ENCODE measurements at regions not wholly inside any gene's neighbourhood (a gene's known extent, or its start where the extent isn't known, plus 50 kb on each side); places are given as distances from the start of the nearest gene placed in this dataset.

- H3K27me3 ChIP-seq (ENCODE audit: insufficient read depth, low read length, poor library complexity) = no peaks in the 10 kb centered on the region
- H3K79me1 ChIP-seq (ENCODE audit: low read length) = no peaks in the 10 kb centered on the region
- no peak overlapping the region for H3K4me2 ChIP-seq (ENCODE audit: low read length)
- no peak overlapping the region for H2BK5ac ChIP-seq (ENCODE audit: low read length)
- no peak overlapping the region for H3K27ac ChIP-seq (ENCODE audit: low read depth, low read length)
- H3K56ac ChIP-seq (ENCODE audit: low read length) = no peak overlapping the region
- no peak overlapping the region for H3K23ac ChIP-seq (ENCODE audit: low read length)
- no peaks in the 10 kb centered on the region for H3K79me2 ChIP-seq (ENCODE audit: control insufficient read depth, insufficient read depth, low read length)
- no peak overlapping the region for H3K18ac ChIP-seq (ENCODE audit: low read length)
- no CpG with 5 or more reads among the region's 2 CpGs for WGBS (ENCODE audit: extremely low coverage, insufficient coverage, low lambda C conversion rate)
- no peaks in the 10 kb centered on the region for H3K36me3 ChIP-seq (ENCODE audit: control insufficient read depth, insufficient read depth, low read length)
- H2AK5ac ChIP-seq (ENCODE audit: low read length) = no peak overlapping the region
- no peaks in the 10 kb centered on the region for H3K4me1 ChIP-seq (ENCODE audit: control insufficient read depth, low read depth, low read length)
- H2BK120ac ChIP-seq (ENCODE audit: low read depth, low read length) = no peak overlapping the region
- H4K8ac ChIP-seq (ENCODE audit: low read depth, low read length) = no peak overlapping the region
- H3K4ac ChIP-seq (ENCODE audit: low read depth, low read length) = no peak overlapping the region
- H3K4me3 ChIP-seq (ENCODE audit: low read length) = no peak overlapping the region
- no peak for DNase-seq
- no peak overlapping the region for H2BK15ac ChIP-seq (replicated peaks; ENCODE audit: low read depth)
- no peak overlapping the region for H3K9ac ChIP-seq (ENCODE audit: low read length)
- no peak overlapping the region for H4K5ac ChIP-seq (ENCODE audit: low read length)
Measured at GRCh38 chr14:41986083-41986645, 379.5 kb downstream of the LRFN5 start.

- H3K79me1 ChIP-seq (ENCODE audit: low read length) = no peaks in the 10 kb centered on the region
- H3K23ac ChIP-seq (ENCODE audit: low read length) = no peak overlapping the region
- no peak overlapping the region for H2BK120ac ChIP-seq (ENCODE audit: low read depth, low read length)
- no peaks in the 10 kb centered on the region for H3K27me3 ChIP-seq (ENCODE audit: insufficient read depth, low read length, poor library complexity)
- H3K4me2 ChIP-seq (ENCODE audit: low read length) = no peak overlapping the region
- no peak overlapping the region for H2BK15ac ChIP-seq (replicated peaks; ENCODE audit: low read depth)
- H3K27ac ChIP-seq (ENCODE audit: low read depth, low read length) = no peak overlapping the region
- no peak overlapping the region for H2BK5ac ChIP-seq (ENCODE audit: low read length)
- H3K79me2 ChIP-seq (ENCODE audit: control insufficient read depth, insufficient read depth, low read length) = no peaks in the 10 kb centered on the region
- no peaks in the 10 kb centered on the region for H3K36me3 ChIP-seq (ENCODE audit: control insufficient read depth, insufficient read depth, low read length)
- no peak overlapping the region for H2AK5ac ChIP-seq (ENCODE audit: low read length)
- no peak overlapping the region for H3K4me3 ChIP-seq (ENCODE audit: low read length)
- no peak overlapping the region for H3K9ac ChIP-seq (ENCODE audit: low read length)
- no peak overlapping the region for H3K56ac ChIP-seq (ENCODE audit: low read length)
- H3K4me1 ChIP-seq (ENCODE audit: control insufficient read depth, low read depth, low read length) = no peaks in the 10 kb centered on the region
- no peak overlapping the region for H3K4ac ChIP-seq (ENCODE audit: low read depth, low read length)
- H4K5ac ChIP-seq (ENCODE audit: low read length) = no peak overlapping the region
- H3K18ac ChIP-seq (ENCODE audit: low read length) = no peak overlapping the region
- DNase-seq = no peak
- WGBS (ENCODE audit: extremely low coverage, insufficient coverage, low lambda C conversion rate) = no CpG with 5 or more reads among the region's 2 CpGs
- no peak overlapping the region for H4K8ac ChIP-seq (ENCODE audit: low read depth, low read length)
Measured at GRCh38 chr14:41973178-41973577, 366.5 kb downstream of the LRFN5 start.

GRCh38 chr14:41972531-41972930, 365.9 kb downstream of the LRFN5 start:
- no peak overlapping the region for H3K18ac ChIP-seq (ENCODE audit: low read length)
- H3K27ac ChIP-seq (ENCODE audit: low read depth, low read length) = no peak overlapping the region
- no peak overlapping the region for H4K5ac ChIP-seq (ENCODE audit: low read length)
- H3K27me3 ChIP-seq (ENCODE audit: insufficient read depth, low read length, poor library complexity) = no peaks in the 10 kb centered on the region
- H3K9ac ChIP-seq (ENCODE audit: low read length) = no peak overlapping the region
- H3K4me3 ChIP-seq (ENCODE audit: low read length) = no peak overlapping the region
- no peak overlapping the region for H4K8ac ChIP-seq (ENCODE audit: low read depth, low read length)
- no peak overlapping the region for H2BK5ac ChIP-seq (ENCODE audit: low read length)
- no peak overlapping the region for H2AK5ac ChIP-seq (ENCODE audit: low read length)
- H3K36me3 ChIP-seq (ENCODE audit: control insufficient read depth, insufficient read depth, low read length) = no peaks in the 10 kb centered on the region
- H2BK15ac ChIP-seq (replicated peaks; ENCODE audit: low read depth) = no peak overlapping the region
- no peak overlapping the region for H3K4me2 ChIP-seq (ENCODE audit: low read length)
- no peaks in the 10 kb centered on the region for H3K4me1 ChIP-seq (ENCODE audit: control insufficient read depth, low read depth, low read length)
- no peak overlapping the region for H3K23ac ChIP-seq (ENCODE audit: low read length)
- H3K79me2 ChIP-seq (ENCODE audit: control insufficient read depth, insufficient read depth, low read length) = no peaks in the 10 kb centered on the region
- no peak overlapping the region for H2BK120ac ChIP-seq (ENCODE audit: low read depth, low read length)
- H3K56ac ChIP-seq (ENCODE audit: low read length) = no peak overlapping the region
- H3K79me1 ChIP-seq (ENCODE audit: low read length) = no peaks in the 10 kb centered on the region
- DNase-seq = no peak
- no peak overlapping the region for H3K4ac ChIP-seq (ENCODE audit: low read depth, low read length)

GRCh38 chr14:41960281-41960680, 353.6 kb downstream of the LRFN5 start:
- H3K9ac ChIP-seq (ENCODE audit: low read length) = no peak overlapping the region
- no peak overlapping the region for H2AK5ac ChIP-seq (ENCODE audit: low read length)
- no peak for DNase-seq

GRCh38 chr14:41957459-41957858, 350.8 kb downstream of the LRFN5 start:
- no CpG with 5 or more reads among the region's 1 CpG for WGBS (ENCODE audit: extremely low coverage, insufficient coverage, low lambda C conversion rate)
- Histone ChIP-seq H3K4ac (ENCODE audit: low read depth, low read length) (no peak overlapping the region), H4K8ac (ENCODE audit: low read depth, low read length) (no peak overlapping the region), H3K27ac (ENCODE audit: low read depth, low read length) (no peak overlapping the region), H3K27me3 (ENCODE audit: insufficient read depth, low read length, poor library complexity) (no peaks in the 10 kb centered on the region), H2BK120ac (ENCODE audit: low read depth, low read length) (no peak overlapping the region), H3K56ac (ENCODE audit: low read length) (no peak overlapping the region), H3K4me1 (ENCODE audit: control insufficient read depth, low read depth, low read length) (no peaks in the 10 kb centered on the region), H2AK5ac (ENCODE audit: low read length) (no peak overlapping the region), H3K79me2 (ENCODE audit: control insufficient read depth, insufficient read depth, low read length) (no peaks in the 10 kb centered on the region), H3K18ac (ENCODE audit: low read length) (no peak overlapping the region), H3K36me3 (ENCODE audit: control insufficient read depth, insufficient read depth, low read length) (no peaks in the 10 kb centered on the region), H2BK15ac (replicated peaks; ENCODE audit: low read depth) (no peak overlapping the region), H3K23ac (ENCODE audit: low read length) (no peak overlapping the region), H4K5ac (ENCODE audit: low read length) (no peak overlapping the region), H3K4me3 (ENCODE audit: low read length) (no peak overlapping the region), H2BK5ac (ENCODE audit: low read length) (no peak overlapping the region), H3K4me2 (ENCODE audit: low read length) (no peak overlapping the region), H3K79me1 (ENCODE audit: low read length) (no peaks in the 10 kb centered on the region), H3K9ac (ENCODE audit: low read length) (no peak overlapping the region)
- no peak for DNase-seq

More at GRCh38 chr14:41960281-41960680, 353.6 kb downstream of the LRFN5 start:
- no peak overlapping the region for H3K4ac ChIP-seq (ENCODE audit: low read depth, low read length)
- H3K27me3 ChIP-seq (ENCODE audit: insufficient read depth, low read length, poor library complexity) = no peaks in the 10 kb centered on the region
- H3K79me2 ChIP-seq (ENCODE audit: control insufficient read depth, insufficient read depth, low read length) = no peaks in the 10 kb centered on the region
- no peak overlapping the region for H2BK120ac ChIP-seq (ENCODE audit: low read depth, low read length)
- no peak overlapping the region for H3K4me2 ChIP-seq (ENCODE audit: low read length)
- no peak overlapping the region for H4K8ac ChIP-seq (ENCODE audit: low read depth, low read length)
- no peak overlapping the region for H3K18ac ChIP-seq (ENCODE audit: low read length)
- no peak overlapping the region for H3K27ac ChIP-seq (ENCODE audit: low read depth, low read length)
- no peaks in the 10 kb centered on the region for H3K79me1 ChIP-seq (ENCODE audit: low read length)
- no peak overlapping the region for H3K56ac ChIP-seq (ENCODE audit: low read length)
- H3K36me3 ChIP-seq (ENCODE audit: control insufficient read depth, insufficient read depth, low read length) = no peaks in the 10 kb centered on the region
- WGBS (ENCODE audit: extremely low coverage, insufficient coverage, low lambda C conversion rate) = no CpG with 5 or more reads among the region's 3 CpGs
- no peak overlapping the region for H3K4me3 ChIP-seq (ENCODE audit: low read length)
- no peak overlapping the region for H3K23ac ChIP-seq (ENCODE audit: low read length)
- no peaks in the 10 kb centered on the region for H3K4me1 ChIP-seq (ENCODE audit: control insufficient read depth, low read depth, low read length)
- no peak overlapping the region for H2BK15ac ChIP-seq (replicated peaks; ENCODE audit: low read depth)
- H4K5ac ChIP-seq (ENCODE audit: low read length) = no peak overlapping the region
- no peak overlapping the region for H2BK5ac ChIP-seq (ENCODE audit: low read length)
